Vagina (tissue), 2 donors: ENCODE measurements at regions not wholly inside any gene's neighbourhood (a gene's known extent, or its start where the extent isn't known, plus 50 kb on each side); places are given as distances from the start of the nearest gene placed in this dataset.

Experiments
- DNase-seq, 2 donors: peaks; one replicate each; pipeline ENCODE4 v3.0.0-alpha.2; 2017; ENCODE audit errors: extremely low spot score in 2 of 2
- H3K27ac ChIP-seq: fragments of 200-600 bp; sonication (generic); one replicate; pipeline ENCODE4 v1.5.1; 2019
- H3K27me3 ChIP-seq: fragments of 200-600 bp; sonication (generic); one replicate; pipeline ENCODE4 v1.5.1; 2019
- H3K36me3 ChIP-seq, 2 donors: fragments of 200-600 bp; sonication (generic); one replicate each; pipeline ENCODE4 v1.5.1; 2017 to 2019
- H3K4me1 ChIP-seq: fragments of 200-600 bp; sonication (generic); one replicate; pipeline ENCODE4 v1.5.1; 2019
- H3K4me3 ChIP-seq, 2 donors: fragments of 200-600 bp; sonication (generic); 1 replicate in 1 of 2; 2 replicates in 1 of 2; pipeline ENCODE4 v1.5.1; 2016 to 2019
- H3K9me3 ChIP-seq: fragments of 200-600 bp; sonication (generic); one replicate; pipeline ENCODE4 v1.5.1; 2019
- POLR2A ChIP-seq, 2 donors: fragments of 450-650 bp; IDR thresholded peaks; one replicate each; pipeline ENCODE4 v1.6.1; 2017; ENCODE audit warnings: antibody characterized with exemption in 2 of 2, mild to moderate bottlenecking in 2 of 2, moderate library complexity in 2 of 2
- POLR2AphosphoS5 ChIP-seq, 2 donors: sonication (generic); formaldehyde crosslinking; IDR thresholded peaks; one replicate each; pipeline ENCODE4 v1.9.0; 2017; ENCODE audit warnings: antibody characterized with exemption in 2 of 2, mild to moderate bottlenecking in 2 of 2, low read depth in 1 of 2; ENCODE audit not compliant: insufficient read depth in 1 of 2
- intact Hi-C: fragments of 100-400 bp; cut with DNase I; formaldehyde crosslinking; loops from one replicate; pipeline ENCODE4 v1.15.1; 2023
- TF ChIP-seq, protein P1 (sequence below), 3 experiments: fragments of 450-650 bp in 2 of 3; fragments of 200-600 bp in 1 of 3; sonication (generic) in 1 of 3; IDR thresholded peaks; one replicate each; pipeline ENCODE4 v1.5.1; 2017 to 2019; ENCODE audit warnings: antibody characterized with exemption in 3 of 3, mild to moderate bottlenecking in 2 of 3, moderate library complexity in 2 of 3

DNA sequence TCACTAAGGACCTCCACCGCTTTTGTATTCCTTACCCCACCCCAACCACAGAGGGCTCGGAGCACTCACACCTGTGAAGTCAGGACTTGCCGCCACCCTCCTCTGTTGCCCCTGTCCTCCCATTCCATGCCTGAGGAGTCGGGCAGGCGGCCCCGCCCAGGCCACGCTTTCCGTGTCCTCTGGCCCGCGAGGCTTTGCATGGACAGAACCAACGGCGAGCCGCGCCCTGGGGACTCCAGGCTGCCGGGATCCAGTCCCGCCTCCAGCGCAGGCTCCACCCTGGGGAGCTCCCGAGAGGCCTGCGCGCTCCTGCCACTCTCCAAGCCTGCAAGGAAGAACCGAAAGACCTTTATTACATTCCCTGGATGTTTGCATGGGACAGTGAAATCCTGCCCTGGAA is 366.4 kb upstream of the POM121L12 start:
- Histone ChIP-seq H3K27ac (no peak overlapping the region), H3K36me3 (no peaks in the 10 kb centered on the region), H3K9me3 (no peaks in the 10 kb centered on the region), H3K27me3 (no peaks in the 10 kb centered on the region), H3K4me1 (no peaks in the 10 kb centered on the region), H3K4me3 (no peak overlapping the region)
- TF ChIP-seq, protein P1, sequence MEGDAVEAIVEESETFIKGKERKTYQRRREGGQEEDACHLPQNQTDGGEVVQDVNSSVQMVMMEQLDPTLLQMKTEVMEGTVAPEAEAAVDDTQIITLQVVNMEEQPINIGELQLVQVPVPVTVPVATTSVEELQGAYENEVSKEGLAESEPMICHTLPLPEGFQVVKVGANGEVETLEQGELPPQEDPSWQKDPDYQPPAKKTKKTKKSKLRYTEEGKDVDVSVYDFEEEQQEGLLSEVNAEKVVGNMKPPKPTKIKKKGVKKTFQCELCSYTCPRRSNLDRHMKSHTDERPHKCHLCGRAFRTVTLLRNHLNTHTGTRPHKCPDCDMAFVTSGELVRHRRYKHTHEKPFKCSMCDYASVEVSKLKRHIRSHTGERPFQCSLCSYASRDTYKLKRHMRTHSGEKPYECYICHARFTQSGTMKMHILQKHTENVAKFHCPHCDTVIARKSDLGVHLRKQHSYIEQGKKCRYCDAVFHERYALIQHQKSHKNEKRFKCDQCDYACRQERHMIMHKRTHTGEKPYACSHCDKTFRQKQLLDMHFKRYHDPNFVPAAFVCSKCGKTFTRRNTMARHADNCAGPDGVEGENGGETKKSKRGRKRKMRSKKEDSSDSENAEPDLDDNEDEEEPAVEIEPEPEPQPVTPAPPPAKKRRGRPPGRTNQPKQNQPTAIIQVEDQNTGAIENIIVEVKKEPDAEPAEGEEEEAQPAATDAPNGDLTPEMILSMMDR (IDR thresholded peaks at IDR 0.05) = no peak
- TF ChIP-seq POLR2A (IDR thresholded peaks at IDR 0.05) (no peak), POLR2AphosphoS5 (IDR thresholded peaks at IDR 0.05; ENCODE audit: insufficient read depth in 1 of 2, low read depth in 1 of 2) (no peak)
- intact Hi-C loops = no loop called here
- DNase-seq = no peak

DNA sequence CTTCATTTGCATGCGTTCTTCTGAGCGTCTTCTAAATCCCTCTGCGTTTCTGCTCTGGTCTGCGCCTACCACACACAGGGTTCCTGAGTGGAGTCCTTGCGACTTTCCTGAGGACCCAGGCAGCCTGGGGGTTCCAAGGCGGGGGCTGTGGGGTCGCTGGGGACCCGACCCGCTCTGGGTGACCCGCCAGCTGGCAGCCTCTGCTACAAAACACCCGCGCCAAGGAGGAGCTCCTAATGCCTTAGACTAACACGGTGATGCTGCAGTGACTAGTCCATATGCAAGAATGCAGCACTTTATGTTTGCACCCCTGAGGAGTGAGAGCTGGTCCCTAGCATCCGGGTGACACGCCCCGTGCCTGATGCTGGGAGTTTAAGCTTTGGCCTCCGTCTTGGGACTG is 367.0 kb upstream of the POM121L12 start:
- no peaks in the 10 kb centered on the region for H3K27me3 ChIP-seq
- TF ChIP-seq POLR2A (IDR thresholded peaks at IDR 0.05) = no peak
- TF ChIP-seq POLR2AphosphoS5 (IDR thresholded peaks at IDR 0.05; ENCODE audit: insufficient read depth in 1 of 2, low read depth in 1 of 2) = no peak
- TF ChIP-seq, protein P1 (IDR thresholded peaks at IDR 0.05) = no peak
- H3K9me3 ChIP-seq = no peaks in the 10 kb centered on the region
- no peak overlapping the region for H3K27ac ChIP-seq
- H3K4me3 ChIP-seq = no peak overlapping the region
- DNase-seq = no peak
- intact Hi-C loops = no loop called here
- no peaks in the 10 kb centered on the region for H3K4me1 ChIP-seq
- H3K36me3 ChIP-seq = no peaks in the 10 kb centered on the region

DNA sequence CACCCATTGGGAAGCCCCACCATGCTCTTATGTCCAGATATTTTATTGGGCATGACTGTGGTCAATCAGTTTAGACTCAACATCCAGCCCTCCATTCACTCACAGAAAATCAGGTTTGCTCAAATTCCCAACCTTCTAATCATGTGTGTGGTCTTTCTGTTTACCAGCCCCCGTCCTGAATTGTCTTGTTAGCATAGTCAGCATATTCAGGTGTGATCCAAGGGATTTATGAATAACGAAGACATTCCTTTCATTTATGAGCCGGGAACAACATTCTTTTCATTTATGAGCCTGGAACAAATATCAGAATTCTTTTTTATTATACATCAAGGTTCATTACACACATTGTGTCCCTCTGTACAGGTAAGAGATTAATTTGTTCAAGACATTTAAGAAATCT is 376.3 kb upstream of the POM121L12 start:
- intact Hi-C loops = no loop called here
- Histone ChIP-seq H3K4me3 (no peak overlapping the region), H3K4me1 (no peaks in the 10 kb centered on the region), H3K9me3 (no peaks in the 10 kb centered on the region), H3K27me3 (no peaks in the 10 kb centered on the region), H3K36me3 (no peaks in the 10 kb centered on the region), H3K27ac (no peak overlapping the region)
- TF ChIP-seq POLR2AphosphoS5 (IDR thresholded peaks at IDR 0.05; ENCODE audit: insufficient read depth in 1 of 2, low read depth in 1 of 2) (no peak), POLR2A (IDR thresholded peaks at IDR 0.05) (no peak)
- TF ChIP-seq, protein P1 (IDR thresholded peaks at IDR 0.05) = no peak
- DNase-seq = no peak

DNA sequence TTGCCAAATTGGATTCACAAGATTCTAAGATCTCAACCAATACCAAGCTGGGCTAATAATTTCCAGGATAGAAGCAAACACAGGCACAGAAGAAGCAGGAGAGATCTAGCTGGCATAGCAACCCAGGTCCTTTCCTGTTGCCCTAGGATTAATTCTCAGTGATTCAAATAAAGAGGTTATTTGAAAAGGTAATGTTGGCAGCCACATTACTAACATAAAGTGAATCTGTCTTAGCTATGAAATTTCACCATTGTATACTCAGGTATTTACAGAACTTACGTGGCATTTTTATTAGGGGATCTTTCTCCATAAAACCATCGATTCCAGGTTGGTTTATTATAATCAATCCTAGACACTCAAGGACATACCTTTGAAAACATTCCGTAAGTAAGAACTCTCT is 379.3 kb upstream of the POM121L12 start:
- TF ChIP-seq POLR2AphosphoS5 (IDR thresholded peaks at IDR 0.05; ENCODE audit: insufficient read depth in 1 of 2, low read depth in 1 of 2) = no peak
- TF ChIP-seq, protein P1 (IDR thresholded peaks at IDR 0.05) = no peak
- no peak for TF ChIP-seq POLR2A (IDR thresholded peaks at IDR 0.05)
- intact Hi-C loops = no loop called here
- Histone ChIP-seq H3K4me3 (no peak overlapping the region), H3K9me3 (no peaks in the 10 kb centered on the region), H3K27ac (no peak overlapping the region), H3K27me3 (no peaks in the 10 kb centered on the region), H3K36me3 (no peaks in the 10 kb centered on the region), H3K4me1 (no peaks in the 10 kb centered on the region)
- DNase-seq = no peak

DNA sequence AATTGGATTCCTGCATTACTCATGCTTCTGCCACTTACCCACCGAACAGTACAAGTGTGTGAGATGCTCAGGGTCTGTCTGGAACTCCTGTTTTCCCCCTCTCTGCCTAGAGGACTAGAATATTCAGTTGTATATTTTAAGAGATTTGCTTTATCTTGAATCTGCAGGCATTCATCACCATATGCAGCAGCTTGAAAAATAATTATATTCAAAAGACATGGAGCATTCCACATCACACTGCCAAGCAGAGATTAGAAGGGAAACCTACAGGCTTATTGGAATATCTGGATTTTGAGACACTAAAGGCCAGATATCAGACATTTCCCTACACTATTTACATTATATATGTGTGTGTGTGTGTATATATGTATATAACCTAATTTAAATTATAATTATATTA is 382.8 kb upstream of the POM121L12 start:
- intact Hi-C loops = no loop called here
- TF ChIP-seq, protein P1 (IDR thresholded peaks at IDR 0.05) = no peak
- TF ChIP-seq POLR2AphosphoS5 (IDR thresholded peaks at IDR 0.05; ENCODE audit: insufficient read depth in 1 of 2, low read depth in 1 of 2) = no peak
- no peak for TF ChIP-seq POLR2A (IDR thresholded peaks at IDR 0.05)
- Histone ChIP-seq H3K4me1 (no peaks in the 10 kb centered on the region), H3K27me3 (no peaks in the 10 kb centered on the region), H3K9me3 (no peaks in the 10 kb centered on the region), H3K4me3 (no peak overlapping the region), H3K36me3 (no peaks in the 10 kb centered on the region), H3K27ac (no peak overlapping the region)
- DNase-seq = no peak
